Non-pigmented ciliary epithelial cell (primary cell): ENCODE measurements at regions not wholly inside any gene's neighbourhood (a gene's known extent, or its start where the extent isn't known, plus 50 kb on each side); places are given as distances from the start of the nearest gene placed in this dataset.

Experiments used
- DNase-seq: peaks from one replicate; pipeline ENCODE4 v3.0.0-alpha.2; 2010; ENCODE audit warnings: low read depth

GRCh38 chr5:136694258-136694657 lies 328.9 kb upstream of the TRPC7 start:
- no peak for DNase-seq

- no peak for DNase-seq
Measured at GRCh38 chr5:136689552-136689951, 324.2 kb upstream of the TRPC7 start.

- DNase-seq = peak; percentile 19
Measured at GRCh38 chr5:136686192-136686872, 321.0 kb upstream of the TRPC7 start.

GRCh38 chr5:136682986-136683385 lies 317.6 kb upstream of the TRPC7 start:
- DNase-seq = no peak

- no peak for DNase-seq
Measured at GRCh38 chr5:136679233-136679632, 313.9 kb upstream of the TRPC7 start.

- DNase-seq = no peak
Measured at GRCh38 chr5:136677217-136677616, 311.9 kb upstream of the TRPC7 start.

- no peak for DNase-seq
Measured at GRCh38 chr5:136676685-136677084, 311.3 kb upstream of the TRPC7 start.

GRCh38 chr5:136675769-136676168 lies 310.4 kb upstream of the TRPC7 start:
- DNase-seq = no peak

GRCh38 chr5:136674178-136674577 lies 308.8 kb upstream of the TRPC7 start:
- no peak for DNase-seq

GRCh38 chr5:136667789-136668188 lies 302.4 kb upstream of the TRPC7 start:
- no peak for DNase-seq

GRCh38 chr5:136666970-136667620 lies 301.8 kb upstream of the TRPC7 start:
- no peak for DNase-seq

GRCh38 chr5:136665331-136665730 lies 300.0 kb upstream of the TRPC7 start:
- no peak for DNase-seq

GRCh38 chr5:136661026-136661425 lies 295.7 kb upstream of the TRPC7 start:
- DNase-seq = no peak

- peak; percentile 5 for DNase-seq
Measured at GRCh38 chr5:136656811-136657210, 291.5 kb upstream of the TRPC7 start.

GRCh38 chr5:136655468-136655867 lies 290.1 kb upstream of the TRPC7 start:
- DNase-seq = peak; percentile 52

GRCh38 chr5:136646915-136647314 lies 281.6 kb upstream of the TRPC7 start:
- no peak for DNase-seq

- no peak for DNase-seq
Measured at GRCh38 chr5:136642976-136643375, 277.6 kb upstream of the TRPC7 start.

- DNase-seq = no peak
Measured at GRCh38 chr5:136639616-136640015, 274.3 kb upstream of the TRPC7 start.

- DNase-seq = no peak
Measured at GRCh38 chr5:136638084-136638483, 272.7 kb upstream of the TRPC7 start.

GRCh38 chr5:136636001-136636400 lies 270.7 kb upstream of the TRPC7 start:
- DNase-seq = no peak

GRCh38 chr5:136631186-136631585 lies 265.8 kb upstream of the TRPC7 start:
- peak; percentile 15 for DNase-seq

- DNase-seq = no peak
Measured at GRCh38 chr5:136629125-136629792, 263.9 kb upstream of the TRPC7 start.

- no peak for DNase-seq
Measured at GRCh38 chr5:136626531-136626930, 261.2 kb upstream of the TRPC7 start.
